ENCODE measurements at regions not wholly inside any gene's neighbourhood (a gene's known extent, or its start where the extent isn't known, plus 50 kb on each side); places are given as distances from the start of the nearest gene placed in this dataset.

DNA sequence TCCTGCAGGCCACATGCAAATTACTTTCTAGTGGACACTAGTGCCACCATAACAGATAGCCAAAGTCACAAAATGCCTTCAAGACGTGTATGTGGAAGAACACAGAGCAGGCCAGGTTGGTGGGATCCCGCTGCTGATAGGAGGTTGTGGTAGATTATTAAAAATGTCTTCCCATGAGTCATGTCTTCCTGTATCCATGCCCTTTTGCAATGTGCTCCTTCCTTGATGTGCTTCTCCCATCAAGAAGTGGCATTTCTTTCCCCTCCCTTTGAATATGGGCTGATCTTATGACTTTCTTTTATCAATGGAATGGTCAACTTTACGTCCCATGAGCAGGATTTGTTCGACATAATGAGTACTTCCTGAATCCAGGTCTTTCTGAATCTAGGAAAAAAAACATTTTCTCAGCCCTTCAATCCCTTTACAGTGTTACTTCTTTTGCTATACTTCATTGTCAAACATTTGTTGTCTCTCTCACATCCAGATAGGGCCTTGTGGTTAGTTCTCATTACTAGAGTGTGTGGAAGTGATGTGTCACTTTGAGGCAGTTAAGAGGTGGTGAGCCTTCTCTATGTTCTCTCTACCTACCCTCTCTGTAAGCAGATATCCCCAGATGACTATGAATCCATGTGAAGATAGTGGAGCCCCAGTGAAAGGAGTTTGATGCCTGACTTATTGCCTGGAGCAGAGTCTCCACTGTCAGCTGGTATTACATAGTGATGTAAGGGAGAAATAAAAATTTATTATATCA is 519.2 kb upstream of the DIPK2B start:
- DNase-seq: no peak

DNA sequence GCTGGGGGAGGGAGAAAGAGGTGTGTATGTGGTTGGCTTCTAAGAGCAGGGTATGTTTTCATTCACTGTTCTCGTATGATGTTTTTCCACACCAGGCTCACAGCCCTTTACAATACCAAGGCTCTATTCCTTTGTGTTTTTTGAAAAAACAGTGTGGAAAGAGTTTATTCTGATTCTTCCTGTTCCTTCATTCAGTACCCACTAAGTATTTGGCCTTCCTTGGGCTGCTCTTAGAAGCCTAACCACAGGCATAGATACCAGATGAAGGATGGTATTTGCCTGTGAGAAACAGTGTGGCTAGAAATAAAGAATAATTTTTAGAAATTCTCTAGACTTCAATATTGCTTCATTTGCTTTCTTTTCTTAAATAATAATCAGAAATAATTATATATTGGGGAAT is 518.0 kb upstream of the DIPK2B start:
- DNase-seq: no peak

DNA sequence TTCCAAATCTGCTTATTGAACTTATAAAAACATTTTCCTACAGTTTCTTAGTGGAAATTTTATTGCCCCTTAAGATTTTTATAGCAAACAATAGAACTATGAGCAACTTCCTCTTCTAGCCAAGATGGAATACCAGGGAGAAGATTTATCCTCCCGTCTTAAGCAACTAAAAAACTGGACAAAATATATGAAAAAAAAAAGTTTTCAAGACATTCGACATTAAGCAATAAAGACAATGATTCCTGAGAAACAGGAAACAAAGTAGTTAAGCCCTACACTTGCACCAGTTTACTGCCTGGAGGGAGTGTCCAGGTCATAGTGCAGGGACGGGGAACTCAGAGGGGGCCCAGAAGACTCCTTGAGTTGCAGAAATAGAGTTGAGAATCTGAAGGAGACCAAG is 516.1 kb upstream of the DIPK2B start:
- DNase-seq: no peak

DNA sequence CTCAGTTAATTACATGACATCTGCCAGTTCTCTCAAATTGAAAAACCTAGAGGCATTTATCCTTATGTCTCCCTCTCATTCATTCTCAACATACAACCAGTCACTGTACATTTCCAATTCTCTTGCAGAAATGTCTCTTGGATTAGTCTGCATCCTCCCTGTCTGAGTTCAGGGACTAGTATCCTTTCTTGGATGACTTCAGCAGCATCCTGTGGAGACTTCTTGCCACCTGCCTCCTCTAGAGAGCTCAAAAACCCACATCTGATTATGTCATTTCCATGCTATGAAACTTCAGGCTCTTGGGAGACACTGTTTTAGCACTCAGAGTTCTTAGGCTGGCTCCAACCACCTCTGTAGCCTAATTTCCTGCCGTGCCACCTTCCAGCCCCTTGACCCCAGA is 515.1 kb upstream of the DIPK2B start:
- no peak for DNase-seq

DNA sequence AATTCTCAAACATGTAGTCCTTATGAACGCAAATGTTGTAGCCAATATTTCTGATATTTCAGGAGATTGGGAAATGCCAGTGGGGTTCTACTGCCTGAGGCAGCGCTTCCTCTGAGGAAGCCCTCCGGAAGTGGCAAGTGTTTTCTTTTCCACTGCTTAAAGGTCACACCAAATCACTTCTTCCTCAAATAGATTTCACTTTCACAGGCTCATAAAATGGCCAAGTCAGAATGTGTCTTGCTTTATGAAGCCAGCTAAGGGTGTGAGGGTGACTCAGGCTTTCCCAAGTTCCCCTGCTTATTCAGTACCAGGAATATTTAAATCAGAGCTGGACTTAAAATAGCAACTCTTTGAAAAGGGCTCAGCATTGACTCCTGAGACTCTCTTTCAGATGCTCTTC is 514.2 kb upstream of the DIPK2B start:
- peak; percentile 15 for DNase-seq

- no peak for DNase-seq
These were observed 511.4 kb upstream of the DIPK2B start for GRCh38 chrX:45712067-45712466.

DNA sequence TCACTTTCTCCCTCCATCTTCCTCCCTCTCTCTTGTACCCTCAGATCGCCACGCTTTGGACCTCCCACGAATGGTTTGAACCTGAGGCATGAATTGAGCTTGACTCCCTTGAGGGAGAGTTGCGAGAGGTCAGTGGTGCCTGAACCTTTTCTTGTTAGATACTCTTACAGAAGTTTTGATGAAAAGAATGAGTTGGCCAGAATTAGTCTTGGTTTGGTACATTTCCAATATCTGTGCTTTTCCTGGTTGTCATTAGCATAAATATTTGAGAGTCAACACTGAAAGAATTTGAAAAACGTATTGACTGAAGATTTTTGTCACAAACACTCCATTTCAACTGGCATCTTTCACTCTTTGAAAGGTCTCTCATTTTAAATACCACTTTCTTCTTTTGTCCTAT is 510.6 kb upstream of the DIPK2B start:
- no peak for DNase-seq

- DNase-seq: peak; percentile 21
These were observed 509.6 kb upstream of the DIPK2B start for GRCh38 chrX:45710081-45710801.

DNA sequence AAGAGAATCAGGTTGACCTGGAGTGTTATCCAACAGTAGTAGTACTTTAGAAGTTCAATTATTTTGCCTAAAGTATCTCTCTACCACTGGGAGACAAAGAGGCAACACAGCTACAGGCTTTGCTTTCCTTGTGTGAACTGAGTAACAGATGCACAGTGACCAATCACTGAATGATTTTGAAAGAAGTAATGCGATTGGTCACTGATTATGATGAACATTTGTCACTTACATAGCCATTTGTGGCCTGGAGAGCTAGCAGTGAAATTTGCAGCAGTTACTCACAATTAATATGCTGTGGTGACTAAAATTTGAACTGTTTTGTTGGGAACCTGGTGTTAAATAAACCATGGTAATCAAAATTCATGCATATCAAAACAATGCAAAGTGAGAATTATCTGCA is 508.7 kb upstream of the DIPK2B start:
- no peak for DNase-seq

GRCh38 chrX:45699158-45699557 is 498.5 kb upstream of the DIPK2B start:
- no peak for DNase-seq

- DNase-seq: no peak
These were observed 496.9 kb upstream of the DIPK2B start for GRCh38 chrX:45697591-45697990.

GRCh38 chrX:45696736-45697135 is 496.1 kb upstream of the DIPK2B start:
- no peak for DNase-seq

GRCh38 chrX:45689971-45690370 is 489.3 kb upstream of the DIPK2B start:
- no peak for DNase-seq

- DNase-seq: no peak
These were observed 483.2 kb upstream of the DIPK2B start for GRCh38 chrX:45683914-45684313.

GRCh38 chrX:45681891-45682290 is 481.2 kb upstream of the DIPK2B start:
- DNase-seq: no peak

GRCh38 chrX:45669715-45670340 is 469.2 kb upstream of the DIPK2B start:
- DNase-seq: no peak

DNA sequence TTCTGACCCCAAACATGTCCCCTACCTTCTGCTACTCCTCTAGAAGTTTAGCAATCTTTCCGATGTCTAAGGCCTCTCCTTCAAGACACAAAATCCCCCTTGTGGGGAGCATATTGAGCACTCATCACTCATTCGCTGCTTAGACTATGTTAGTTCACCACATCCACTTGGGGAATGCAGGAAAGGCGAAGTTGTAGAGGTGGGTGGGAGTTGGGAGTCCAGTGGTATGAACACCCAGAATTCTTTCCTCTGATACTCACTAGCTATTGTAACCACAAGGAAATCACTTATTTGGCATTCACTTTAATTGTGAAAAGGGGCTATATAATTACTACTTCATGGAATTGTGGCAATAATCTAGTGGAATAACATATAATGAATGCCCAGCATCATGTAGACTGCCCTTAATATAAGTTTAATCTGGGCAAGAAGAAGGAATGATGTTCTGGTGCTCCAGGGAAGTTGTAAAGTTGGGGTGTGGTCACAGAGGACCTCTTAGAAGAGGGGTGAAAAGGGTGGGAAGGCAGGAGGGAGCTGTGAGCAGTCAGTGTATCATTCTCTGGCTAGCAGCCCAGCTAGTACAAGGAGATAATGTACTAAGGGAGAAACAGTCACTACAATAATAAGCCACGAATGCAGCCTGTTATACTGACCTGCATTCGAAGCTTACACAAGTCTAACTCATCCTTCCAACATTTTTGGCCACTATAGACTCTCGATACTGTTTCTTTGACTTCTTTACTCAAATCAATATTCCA is 468.2 kb upstream of the DIPK2B start:
- no peak for DNase-seq

- no peak for DNase-seq
These were observed 467.0 kb upstream of the DIPK2B start for GRCh38 chrX:45667666-45668065.

DNA sequence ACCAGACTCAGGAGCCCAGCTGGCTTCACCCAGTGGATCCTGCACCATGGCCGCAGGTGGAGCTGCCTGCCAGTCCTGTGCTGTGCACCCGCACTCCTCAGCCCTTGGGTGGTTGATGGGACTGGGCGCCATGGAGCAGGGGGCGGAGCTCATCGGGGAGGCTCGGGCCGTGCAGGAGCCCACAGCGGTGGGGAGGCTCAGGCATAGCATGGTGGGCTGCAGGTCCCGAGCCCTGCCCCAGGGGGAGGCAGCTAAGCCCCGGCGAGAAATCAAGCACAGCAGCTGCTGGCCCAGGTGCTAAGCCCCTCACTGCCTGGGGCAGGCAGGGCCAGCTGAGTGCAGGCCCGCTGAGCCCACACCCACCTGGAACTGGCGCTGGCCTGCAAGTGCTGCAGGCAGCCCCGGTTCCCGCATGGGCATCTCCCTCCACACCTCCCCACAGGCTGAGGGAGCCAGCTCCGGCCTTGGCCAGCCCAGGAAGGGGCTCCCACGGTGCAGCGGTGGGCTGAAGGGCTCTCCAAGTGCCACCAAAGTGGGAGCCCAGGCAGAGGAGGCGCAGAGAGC is 464.1 kb upstream of the DIPK2B start:
- no peak for DNase-seq

DNA sequence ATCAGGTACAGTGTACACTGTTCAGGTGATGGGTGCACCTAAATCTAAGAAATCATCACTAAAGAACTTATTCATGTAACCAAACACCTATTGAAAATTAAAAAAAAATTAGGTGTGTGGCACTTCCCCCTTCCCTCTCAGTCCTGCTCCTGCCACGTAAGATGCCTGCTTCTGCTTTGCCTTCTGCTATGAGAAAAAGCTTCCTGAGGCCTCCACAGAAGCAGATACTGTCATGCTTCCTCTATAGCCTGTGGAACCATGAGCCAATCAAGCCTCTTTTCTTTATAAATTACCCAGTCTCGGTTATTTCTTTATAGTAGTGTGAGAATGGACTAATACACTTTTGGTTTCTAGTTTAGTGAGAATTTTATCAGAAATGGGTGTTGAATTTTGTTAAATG is 459.8 kb upstream of the DIPK2B start:
- no peak for DNase-seq

- no peak for DNase-seq
These were observed 432.7 kb upstream of the DIPK2B start for GRCh38 chrX:45633419-45633818.

- no peak for DNase-seq
These were observed 431.8 kb upstream of the DIPK2B start for GRCh38 chrX:45632506-45632905.

DNA sequence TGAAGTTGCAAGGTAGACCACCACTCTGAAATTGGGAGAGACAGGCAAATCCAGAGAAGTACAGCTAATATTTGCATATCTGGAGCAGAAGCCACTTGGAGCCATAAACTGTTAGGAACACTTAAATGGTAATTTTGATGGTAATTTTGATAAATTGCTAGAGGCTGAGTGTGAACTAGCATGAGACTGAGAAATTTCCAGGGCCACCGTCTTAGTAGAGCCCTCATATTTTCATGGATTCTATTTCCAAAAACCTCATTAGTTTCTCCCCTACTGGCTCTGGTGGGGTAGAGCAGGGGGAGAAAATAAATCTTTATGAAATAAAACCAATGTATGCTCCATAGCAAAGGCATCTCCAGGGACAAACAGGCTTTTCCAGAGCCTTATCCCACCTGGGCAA is 429.4 kb upstream of the DIPK2B start:
- DNase-seq: no peak
